Inflammatory macrophage (primary cell): ENCODE measurements at regions not wholly inside any gene's neighbourhood (a gene's known extent, or its start where the extent isn't known, plus 50 kb on each side); places are given as distances from the start of the nearest gene placed in this dataset.

Experiments
- DNase-seq, 2 donors: peaks; one replicate each; pipeline ENCODE4 v3.0.0-alpha.2; 2020 to 2022

GRCh38 chr3:70899816-70900215 lies 587.4 kb upstream of the MDFIC2 start:
- DNase-seq, result no peak

GRCh38 chr3:70890020-70890394 lies 577.6 kb upstream of the MDFIC2 start:
- no peak for DNase-seq

DNA sequence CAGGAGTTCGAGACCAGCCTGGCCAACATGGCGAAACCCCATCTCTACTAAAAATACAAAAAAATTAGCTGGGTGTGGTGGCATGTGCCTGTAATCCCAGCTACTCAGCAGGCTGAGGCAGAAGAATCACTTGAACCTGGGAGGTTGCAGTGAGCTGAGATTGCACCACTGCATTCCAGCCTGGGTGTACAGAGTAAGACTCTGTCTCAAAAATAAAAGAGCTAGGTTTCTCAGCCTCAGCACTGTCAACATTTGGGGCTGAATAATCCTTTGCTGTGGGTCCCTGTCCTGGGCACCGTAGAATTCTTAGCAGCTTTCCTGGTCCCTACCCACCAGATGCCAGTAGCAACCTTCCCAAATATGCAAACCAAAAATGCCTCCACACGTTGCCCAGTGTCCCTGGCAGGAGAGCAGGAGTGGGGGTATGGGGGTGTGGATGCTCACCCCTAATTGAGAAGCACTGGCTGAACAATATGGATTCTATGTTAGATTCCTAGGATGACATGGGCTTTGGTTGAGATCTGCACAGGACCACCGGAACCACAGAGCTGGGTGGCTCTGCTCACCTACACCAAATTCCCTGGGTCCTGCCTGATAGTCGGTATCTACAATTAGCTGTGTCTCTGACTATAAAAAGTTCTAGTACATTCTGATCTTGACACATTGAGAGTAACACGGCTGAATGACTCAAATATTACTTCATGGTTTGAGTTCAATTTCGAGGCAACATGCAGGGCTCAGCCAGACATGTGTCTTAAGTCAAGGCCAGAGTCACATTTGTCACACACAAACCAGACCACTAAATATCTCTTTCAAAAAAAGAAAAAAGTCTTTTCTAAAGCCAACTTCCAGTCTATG lies 577.0 kb upstream of the MDFIC2 start:
- no peak for DNase-seq

DNA sequence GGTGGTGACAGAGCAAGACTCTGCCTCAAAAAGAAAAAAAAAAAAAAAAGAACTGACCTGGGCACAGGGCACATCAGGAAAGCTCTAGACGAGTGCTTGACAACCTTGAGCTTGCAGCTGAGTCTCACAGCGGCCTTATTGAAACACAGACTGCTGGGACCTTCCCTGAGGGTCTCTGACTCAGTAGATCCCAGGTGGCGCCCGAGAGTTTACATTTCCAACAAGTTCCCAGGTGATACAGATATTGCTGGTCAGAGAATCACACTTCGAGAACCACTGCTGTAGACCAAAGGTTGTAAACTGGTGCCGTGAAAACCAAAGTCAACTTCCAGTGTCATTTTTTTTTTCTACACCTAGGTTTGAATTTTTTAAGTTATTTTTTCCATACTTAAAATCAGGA lies 573.2 kb upstream of the MDFIC2 start:
- no peak for DNase-seq

DNA sequence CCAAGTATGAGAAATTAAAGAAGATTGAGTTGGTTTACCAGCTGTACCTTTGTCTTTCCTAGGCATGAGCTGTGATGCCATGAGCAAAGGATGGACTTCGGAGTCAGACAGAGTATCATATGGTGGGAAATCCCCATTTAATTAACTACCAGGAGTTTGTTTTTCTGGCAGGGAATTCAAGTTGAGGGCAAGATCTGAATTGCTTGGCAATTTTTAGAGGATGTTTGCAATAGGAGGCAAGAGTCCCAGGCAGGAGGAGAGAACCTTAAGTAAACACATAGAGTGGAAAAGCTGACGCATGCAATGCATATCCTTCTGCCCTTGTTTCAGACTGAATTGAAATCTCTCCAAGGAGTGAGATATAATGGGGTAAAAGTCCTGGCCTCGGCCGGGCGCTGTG lies 569.7 kb upstream of the MDFIC2 start:
- DNase-seq, result no peak

DNA sequence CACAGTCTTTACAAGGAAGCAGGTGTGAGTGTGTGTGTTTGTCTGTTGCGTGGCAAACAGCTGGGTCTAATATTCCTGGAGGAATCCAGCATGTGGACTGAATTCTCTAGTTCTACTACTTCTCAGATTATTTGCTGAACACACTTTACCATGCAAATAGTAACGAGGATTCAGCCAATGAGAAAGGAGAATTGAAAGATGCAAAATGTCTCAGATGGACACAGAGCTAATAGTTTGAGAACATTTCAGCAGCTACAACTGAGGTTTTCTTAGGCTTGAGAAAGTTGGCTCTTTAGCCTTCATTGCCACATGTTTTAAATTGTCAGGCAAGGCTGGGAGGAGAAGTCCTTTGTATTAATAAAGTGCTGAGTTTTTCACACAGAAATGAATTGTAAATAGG lies 568.0 kb upstream of the MDFIC2 start:
- no peak for DNase-seq

GRCh38 chr3:70876154-70876553 lies 563.7 kb upstream of the MDFIC2 start:
- DNase-seq, result no peak

GRCh38 chr3:70874196-70874595 lies 561.8 kb upstream of the MDFIC2 start:
- no peak for DNase-seq

DNA sequence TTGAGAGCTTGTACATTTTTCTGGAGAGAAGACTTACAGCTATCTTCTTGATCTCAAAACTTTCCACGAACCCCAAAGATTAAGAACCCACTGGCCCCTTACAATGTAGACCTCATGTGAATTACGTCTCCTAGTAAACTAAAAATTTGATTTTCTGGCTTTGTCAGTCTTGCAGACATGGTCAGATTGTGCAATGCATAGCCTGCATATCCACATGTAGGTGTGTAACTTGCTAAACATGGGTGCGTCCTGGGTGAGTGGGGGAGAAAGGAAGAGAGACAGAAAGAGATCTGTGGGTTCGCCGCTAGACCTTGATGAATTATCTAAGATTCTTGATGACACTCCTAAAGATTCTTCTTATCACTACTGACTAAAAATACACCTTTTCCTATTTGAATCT lies 561.2 kb upstream of the MDFIC2 start:
- DNase-seq, result no peak

- DNase-seq, result no peak
Measured at GRCh38 chr3:70871909-70872656, 559.6 kb upstream of the MDFIC2 start.

DNA sequence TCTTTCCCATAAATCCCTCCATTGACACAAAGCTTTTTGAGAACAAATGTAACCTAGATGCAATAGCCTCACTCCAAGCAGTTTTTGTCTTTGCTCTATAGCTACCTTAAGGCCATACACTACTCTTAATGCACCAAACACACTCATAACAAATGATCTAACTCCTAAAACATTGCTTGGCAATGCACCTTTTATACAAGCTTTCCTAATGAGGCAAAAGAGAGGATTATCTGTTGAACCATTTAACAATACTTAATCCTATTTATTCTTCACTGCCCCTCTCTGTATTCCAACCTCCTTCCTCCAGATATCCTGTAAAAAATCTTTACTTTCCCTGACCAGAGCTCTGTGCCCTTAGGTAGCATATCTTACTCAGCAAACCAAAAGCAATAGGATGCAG lies 558.1 kb upstream of the MDFIC2 start:
- DNase-seq, result no peak

- DNase-seq, result no peak
Measured at GRCh38 chr3:70868561-70868960, 556.1 kb upstream of the MDFIC2 start.

DNA sequence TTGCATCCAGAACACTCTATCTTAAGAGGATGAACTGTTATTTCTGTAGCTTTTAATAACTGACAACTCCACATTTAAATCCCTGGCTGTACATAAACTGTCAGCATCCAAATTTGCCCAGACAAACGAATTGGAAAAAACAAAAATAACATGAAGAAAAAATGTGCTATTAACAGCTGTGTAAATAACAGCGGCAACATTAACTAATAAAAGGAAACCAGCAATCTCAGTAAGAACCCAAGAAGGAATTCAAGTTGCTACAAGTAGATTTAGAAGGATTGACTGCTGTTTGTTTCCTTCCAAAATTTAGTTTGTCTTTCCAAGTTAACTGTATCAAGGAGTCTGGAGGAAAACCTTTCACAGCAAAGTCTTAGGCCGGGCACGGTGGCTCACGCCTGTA lies 550.6 kb upstream of the MDFIC2 start:
- DNase-seq, result no peak

DNA sequence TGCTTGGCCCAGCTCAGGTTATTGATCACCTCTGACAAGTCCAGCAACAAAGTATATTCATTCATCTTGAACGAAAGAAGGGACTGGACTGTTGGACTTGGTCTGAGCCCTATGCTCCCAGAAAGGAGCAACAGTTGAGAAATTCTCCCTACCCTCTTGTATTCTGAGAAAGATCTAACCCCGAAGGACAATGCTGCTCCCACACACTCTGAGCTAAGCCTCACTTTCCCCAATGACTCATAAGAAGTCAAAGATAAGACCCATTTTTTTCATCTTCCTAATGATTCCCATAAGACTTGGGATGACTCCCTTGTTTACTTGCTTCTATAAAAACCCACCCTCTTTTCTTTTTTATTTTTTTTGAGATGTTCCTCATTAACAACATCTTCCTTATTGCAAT lies 549.4 kb upstream of the MDFIC2 start:
- DNase-seq, result no peak

DNA sequence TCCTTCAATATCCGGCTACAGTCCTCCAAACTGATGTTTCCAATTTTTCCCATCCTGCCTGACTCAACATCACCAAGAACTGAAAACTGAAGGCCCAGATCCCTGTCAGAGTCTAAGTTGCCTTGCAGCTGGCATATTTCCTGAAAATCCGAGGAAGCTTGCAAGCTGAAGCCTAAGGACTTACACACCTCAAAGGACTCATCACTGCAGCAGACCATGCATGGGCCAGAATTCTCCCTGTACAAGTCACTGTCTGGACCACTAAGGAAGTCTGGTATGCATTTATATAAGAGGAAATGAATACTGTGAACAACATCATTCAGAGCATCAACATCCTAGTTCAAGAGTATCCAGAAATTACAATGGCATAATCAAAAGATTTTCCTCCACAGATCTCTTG lies 548.8 kb upstream of the MDFIC2 start:
- no peak for DNase-seq

DNA sequence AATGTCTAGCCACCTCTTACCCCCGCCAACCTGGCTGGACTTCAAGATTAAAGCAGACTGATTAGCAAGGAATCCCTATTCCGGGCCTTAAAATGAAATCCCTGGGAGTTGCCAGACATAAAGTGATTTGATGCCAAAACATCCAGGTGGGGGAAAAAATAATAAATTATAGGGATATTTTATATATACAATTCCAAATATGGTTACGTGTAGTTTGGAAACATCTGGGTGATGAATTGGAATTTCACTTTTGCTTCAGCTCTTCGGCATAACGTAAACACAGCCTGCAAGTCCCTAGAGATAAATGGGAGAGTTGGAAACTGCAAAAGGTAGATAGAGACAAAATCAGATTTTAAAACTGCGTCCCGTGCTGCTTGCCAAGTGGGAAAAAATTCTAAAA lies 545.5 kb upstream of the MDFIC2 start:
- DNase-seq, result no peak

DNA sequence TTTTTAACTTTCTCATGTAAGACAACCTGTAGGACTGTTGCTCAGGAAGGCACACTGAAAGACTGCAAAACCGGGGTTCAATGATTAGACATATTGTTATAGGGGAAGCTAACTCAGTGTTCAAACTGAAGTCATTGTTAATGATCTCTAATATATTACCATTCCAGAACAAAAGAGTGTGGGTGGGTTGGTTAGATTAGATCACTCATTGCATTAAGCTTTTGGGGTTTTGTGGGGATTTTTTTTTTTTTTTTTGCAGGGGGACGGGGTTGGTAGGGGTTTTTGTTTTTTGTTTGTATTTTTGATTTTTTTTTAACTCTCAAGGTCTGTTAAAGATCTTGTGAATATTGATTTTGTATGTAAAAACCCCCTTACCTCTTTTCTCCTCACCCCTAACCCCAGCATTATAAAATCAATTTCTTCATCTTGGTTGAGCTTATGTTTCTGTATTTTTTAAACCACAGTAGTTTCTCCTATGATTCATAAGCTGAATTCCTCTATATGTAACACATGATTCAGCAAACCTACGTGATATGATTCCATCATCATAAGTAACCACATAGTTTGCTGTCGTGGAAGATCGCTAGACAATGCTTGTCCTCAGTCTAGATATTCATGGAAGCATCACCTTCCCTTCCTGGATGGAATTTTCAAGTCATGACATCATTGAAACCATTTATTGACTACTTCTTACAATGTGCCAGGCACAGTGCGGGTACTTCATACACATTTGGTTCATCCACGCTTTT lies 544.1 kb upstream of the MDFIC2 start:
- DNase-seq, result no peak

- DNase-seq, result no peak
Measured at GRCh38 chr3:70855149-70855548, 542.7 kb upstream of the MDFIC2 start.

DNA sequence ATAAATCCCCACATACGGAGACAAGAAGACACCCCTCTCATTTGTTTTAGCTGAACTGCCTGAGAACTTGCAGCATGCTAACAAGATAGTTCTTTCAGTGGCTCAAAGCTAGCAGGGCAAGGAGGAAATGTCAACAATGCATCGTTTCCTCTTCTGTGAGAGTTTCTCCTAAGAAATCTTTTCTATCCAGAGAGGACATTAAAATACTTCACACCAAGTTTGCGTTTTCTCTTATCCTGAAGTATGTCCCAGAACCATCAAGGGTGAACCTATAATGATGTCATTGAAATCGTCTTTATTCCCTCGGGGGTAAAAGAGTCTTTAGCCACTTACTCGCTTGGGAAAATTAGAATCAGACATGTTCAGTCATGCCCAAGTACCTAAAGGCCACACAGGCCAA lies 541.7 kb upstream of the MDFIC2 start:
- no peak for DNase-seq

- DNase-seq, result no peak
Measured at GRCh38 chr3:70853161-70853944, 540.9 kb upstream of the MDFIC2 start.

- no peak for DNase-seq
Measured at GRCh38 chr3:70849911-70850699, 537.7 kb upstream of the MDFIC2 start.
